ENCODE measurements at regions not wholly inside any gene's neighbourhood (a gene's known extent, or its start where the extent isn't known, plus 50 kb on each side); places are given as distances from the start of the nearest gene placed in this dataset.
A peak's percentile ranks its signal among the peaks of the same experiment; 100 is the strongest.

GRCh38 chr10:64733980-64734379 is 1212.8 kb downstream of the REEP3 start:
- Histone ChIP-seq H3K4me1 (ENCODE audit: insufficient read depth, insufficient read length) (no peaks in the 10 kb centered on the region), H3K36me3 (ENCODE audit: insufficient read depth, insufficient read length, low read length) (no peaks in the 10 kb centered on the region), H3K9ac (ENCODE audit: insufficient read length, low read depth) (no peak overlapping the region), H3K27me3 (ENCODE audit: insufficient read depth, insufficient read length) (no peaks in the 10 kb centered on the region), H3K9me3 (ENCODE audit: insufficient read depth, low read length) (peaks cover 7% of the 10 kb centered on the region), H3K4me3 (ENCODE audit: insufficient read length, low read depth) (no peak overlapping the region)
- TF ChIP-seq SUZ12 (IDR thresholded peaks at IDR 0.05; ENCODE audit: extremely low read depth, insufficient read depth, insufficient read length) (no peak), ZNF274 (IDR thresholded peaks at IDR 0.05; ENCODE audit: low read depth, low read length) (no peak)
- DNase-seq (ENCODE audit: low read depth, low spot score): peak; percentile 6

- H3K4me1 ChIP-seq (ENCODE audit: insufficient read depth, insufficient read length): no peaks in the 10 kb centered on the region
- no peaks in the 10 kb centered on the region for H3K36me3 ChIP-seq (ENCODE audit: insufficient read depth, insufficient read length, low read length)
- no peak for DNase-seq (ENCODE audit: low read depth, low spot score)
- H3K4me3 ChIP-seq (ENCODE audit: insufficient read length, low read depth): no peak overlapping the region
- no peak overlapping the region for H3K9ac ChIP-seq (ENCODE audit: insufficient read length, low read depth)
- no peak for TF ChIP-seq ZNF274 (IDR thresholded peaks at IDR 0.05; ENCODE audit: low read depth, low read length)
- TF ChIP-seq YY1 (IDR thresholded peaks at IDR 0.05; ENCODE audit: insufficient read depth, insufficient read length): no peak
- no peak for TF ChIP-seq SUZ12 (IDR thresholded peaks at IDR 0.05; ENCODE audit: extremely low read depth, insufficient read depth, insufficient read length)
- peaks cover 7% of the 10 kb centered on the region for H3K9me3 ChIP-seq (ENCODE audit: insufficient read depth, low read length)
- no peaks in the 10 kb centered on the region for H3K27me3 ChIP-seq (ENCODE audit: insufficient read depth, insufficient read length)
Measured at GRCh38 chr10:64738462-64738861, 1217.3 kb downstream of the REEP3 start.

GRCh38 chr10:64745565-64745964 is 1224.4 kb downstream of the REEP3 start:
- Histone ChIP-seq H3K27me3 (ENCODE audit: insufficient read depth, insufficient read length) (no peaks in the 10 kb centered on the region), H3K4me1 (ENCODE audit: insufficient read depth, insufficient read length) (no peaks in the 10 kb centered on the region), H3K4me3 (ENCODE audit: insufficient read length, low read depth) (no peak overlapping the region), H3K9me3 (ENCODE audit: insufficient read depth, low read length) (no peaks in the 10 kb centered on the region), H3K36me3 (ENCODE audit: insufficient read depth, insufficient read length, low read length) (no peaks in the 10 kb centered on the region), H3K9ac (ENCODE audit: insufficient read length, low read depth) (no peak overlapping the region)
- TF ChIP-seq SUZ12 (IDR thresholded peaks at IDR 0.05; ENCODE audit: extremely low read depth, insufficient read depth, insufficient read length): no peak
- no peak for TF ChIP-seq ZNF274 (IDR thresholded peaks at IDR 0.05; ENCODE audit: low read depth, low read length)
- no peak for TF ChIP-seq YY1 (IDR thresholded peaks at IDR 0.05; ENCODE audit: insufficient read depth, insufficient read length)
- no peak for DNase-seq (ENCODE audit: low read depth, low spot score)

DNA sequence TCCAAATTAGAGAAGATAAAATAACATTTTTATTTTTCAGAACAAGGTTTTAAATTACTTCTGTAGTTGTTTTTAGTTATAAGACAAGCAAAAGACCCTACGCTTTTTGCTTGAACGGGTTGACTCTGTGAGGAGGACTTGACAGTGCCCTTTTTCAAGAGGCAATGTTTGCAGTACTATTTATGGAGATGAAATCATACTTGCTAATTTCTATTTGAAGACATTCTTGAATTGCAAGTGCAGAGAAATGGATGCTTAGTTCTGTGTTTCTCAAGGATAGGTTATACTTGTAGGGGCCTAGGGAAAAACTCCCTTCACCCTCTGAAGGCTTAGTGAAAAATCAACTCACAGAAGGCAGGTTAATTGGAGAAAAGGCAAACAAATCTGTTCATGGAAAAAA is 1229.5 kb downstream of the REEP3 start:
- no peak for DNase-seq (ENCODE audit: low read depth, low spot score)
- no peak overlapping the region for H3K4me3 ChIP-seq (ENCODE audit: insufficient read length, low read depth)
- no peaks in the 10 kb centered on the region for H3K4me1 ChIP-seq (ENCODE audit: insufficient read depth, insufficient read length)
- no peaks in the 10 kb centered on the region for H3K9me3 ChIP-seq (ENCODE audit: insufficient read depth, low read length)
- H3K27me3 ChIP-seq (ENCODE audit: insufficient read depth, insufficient read length): no peaks in the 10 kb centered on the region
- H3K36me3 ChIP-seq (ENCODE audit: insufficient read depth, insufficient read length, low read length): no peaks in the 10 kb centered on the region
- no peak overlapping the region for H3K9ac ChIP-seq (ENCODE audit: insufficient read length, low read depth)
- TF ChIP-seq ZNF274 (IDR thresholded peaks at IDR 0.05; ENCODE audit: low read depth, low read length) (no peak), SUZ12 (IDR thresholded peaks at IDR 0.05; ENCODE audit: extremely low read depth, insufficient read depth, insufficient read length) (no peak), YY1 (IDR thresholded peaks at IDR 0.05; ENCODE audit: insufficient read depth, insufficient read length) (no peak)

GRCh38 chr10:64753516-64753915 is 1232.3 kb downstream of the REEP3 start:
- TF ChIP-seq SUZ12 (IDR thresholded peaks at IDR 0.05; ENCODE audit: extremely low read depth, insufficient read depth, insufficient read length): no peak
- no peak for TF ChIP-seq YY1 (IDR thresholded peaks at IDR 0.05; ENCODE audit: insufficient read depth, insufficient read length)
- no peak for DNase-seq (ENCODE audit: low read depth, low spot score)
- Histone ChIP-seq H3K4me1 (ENCODE audit: insufficient read depth, insufficient read length) (no peaks in the 10 kb centered on the region), H3K9me3 (ENCODE audit: insufficient read depth, low read length) (no peaks in the 10 kb centered on the region), H3K9ac (ENCODE audit: insufficient read length, low read depth) (no peak overlapping the region), H3K27me3 (ENCODE audit: insufficient read depth, insufficient read length) (no peaks in the 10 kb centered on the region), H3K36me3 (ENCODE audit: insufficient read depth, insufficient read length, low read length) (no peaks in the 10 kb centered on the region), H3K4me3 (ENCODE audit: insufficient read length, low read depth) (no peak overlapping the region)

DNA sequence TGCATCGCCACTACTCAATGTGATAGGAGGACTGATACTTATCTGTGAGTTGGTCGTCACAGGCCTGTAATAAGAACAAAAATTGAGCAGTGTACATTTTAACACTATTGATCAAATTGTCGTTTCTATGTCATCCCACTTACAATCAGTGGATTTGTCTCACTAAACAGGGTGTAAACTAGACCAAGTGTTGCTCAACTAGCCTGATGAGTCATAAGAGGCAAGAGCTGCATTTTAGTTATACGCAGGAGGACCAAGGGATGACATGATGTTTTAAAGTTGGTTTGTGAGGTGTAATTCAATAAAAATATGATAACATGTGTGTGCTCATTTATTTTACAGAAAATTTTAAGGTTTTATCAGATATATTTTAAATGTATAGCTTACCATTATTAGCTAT is 1239.2 kb downstream of the REEP3 start:
- no peak overlapping the region for H3K9ac ChIP-seq (ENCODE audit: insufficient read length, low read depth)
- TF ChIP-seq ZNF274 (IDR thresholded peaks at IDR 0.05; ENCODE audit: low read depth, low read length): no peak
- H3K27me3 ChIP-seq (ENCODE audit: insufficient read depth, insufficient read length): no peaks in the 10 kb centered on the region
- no peaks in the 10 kb centered on the region for H3K4me1 ChIP-seq (ENCODE audit: insufficient read depth, insufficient read length)
- no peak for DNase-seq (ENCODE audit: low read depth, low spot score)
- no peaks in the 10 kb centered on the region for H3K9me3 ChIP-seq (ENCODE audit: insufficient read depth, low read length)
- no peaks in the 10 kb centered on the region for H3K36me3 ChIP-seq (ENCODE audit: insufficient read depth, insufficient read length, low read length)
- no peak overlapping the region for H3K4me3 ChIP-seq (ENCODE audit: insufficient read length, low read depth)

- Histone ChIP-seq H3K4me1 (ENCODE audit: insufficient read depth, insufficient read length) (no peaks in the 10 kb centered on the region), H3K36me3 (ENCODE audit: insufficient read depth, insufficient read length, low read length) (no peaks in the 10 kb centered on the region), H3K27me3 (ENCODE audit: insufficient read depth, insufficient read length) (no peaks in the 10 kb centered on the region), H3K9me3 (ENCODE audit: insufficient read depth, low read length) (no peaks in the 10 kb centered on the region), H3K9ac (ENCODE audit: insufficient read length, low read depth) (no peak overlapping the region), H3K4me3 (ENCODE audit: insufficient read length, low read depth) (no peak overlapping the region)
- no peak for DNase-seq (ENCODE audit: low read depth, low spot score)
- TF ChIP-seq YY1 (IDR thresholded peaks at IDR 0.05; ENCODE audit: insufficient read depth, insufficient read length): no peak
- TF ChIP-seq ZNF274 (IDR thresholded peaks at IDR 0.05; ENCODE audit: low read depth, low read length): no peak
- no peak for TF ChIP-seq SUZ12 (IDR thresholded peaks at IDR 0.05; ENCODE audit: extremely low read depth, insufficient read depth, insufficient read length)
Measured at GRCh38 chr10:64762861-64763260, 1241.7 kb downstream of the REEP3 start.

DNA sequence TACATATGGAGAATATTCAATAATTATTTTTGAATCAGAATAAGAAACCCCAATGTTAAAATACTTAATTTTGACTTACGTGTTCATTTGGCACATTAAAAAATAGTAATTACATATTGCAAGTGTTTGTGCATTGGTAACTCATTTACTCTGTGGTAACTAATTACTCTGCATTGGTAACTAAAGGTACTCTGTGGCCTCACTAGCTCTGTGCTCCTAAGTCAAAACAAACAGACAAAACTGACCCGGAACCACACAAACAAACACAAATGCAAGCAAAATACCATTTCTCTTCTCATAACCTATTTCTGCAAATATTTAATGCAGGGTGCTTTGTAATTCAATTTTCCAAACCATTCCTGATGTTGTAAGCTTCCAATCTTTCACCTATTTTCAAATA is 1244.3 kb downstream of the REEP3 start:
- DNase-seq (ENCODE audit: low read depth, low spot score): no peak
- H3K9me3 ChIP-seq (ENCODE audit: insufficient read depth, low read length): no peaks in the 10 kb centered on the region
- H3K4me3 ChIP-seq (ENCODE audit: insufficient read length, low read depth): no peak overlapping the region
- no peaks in the 10 kb centered on the region for H3K36me3 ChIP-seq (ENCODE audit: insufficient read depth, insufficient read length, low read length)
- H3K9ac ChIP-seq (ENCODE audit: insufficient read length, low read depth): no peak overlapping the region
- TF ChIP-seq SUZ12 (IDR thresholded peaks at IDR 0.05; ENCODE audit: extremely low read depth, insufficient read depth, insufficient read length) (no peak), ZNF274 (IDR thresholded peaks at IDR 0.05; ENCODE audit: low read depth, low read length) (no peak), YY1 (IDR thresholded peaks at IDR 0.05; ENCODE audit: insufficient read depth, insufficient read length) (no peak)
- H3K4me1 ChIP-seq (ENCODE audit: insufficient read depth, insufficient read length): no peaks in the 10 kb centered on the region
- no peaks in the 10 kb centered on the region for H3K27me3 ChIP-seq (ENCODE audit: insufficient read depth, insufficient read length)

Data from NT2/D1 (cell line).